GM12878 (cell line): ENCODE measurements at regions not wholly inside any gene's neighbourhood (a gene's known extent, or its start where the extent isn't known, plus 50 kb on each side); places are given as distances from the start of the nearest gene placed in this dataset.

Source experiments
- ATAC-seq: fragments of 200-7000 bp; cut with Tn5 transposase; 3 replicates; pipeline ENCODE4 v1.9.1; 2020; ENCODE audit warnings: mild to moderate bottlenecking, moderate library complexity
- BruUV-seq: library from RNA; stranded (reverse); fragments of 400-500 nt; replicated peaks from 2 replicates; lab custom pipeline; 2021; lab: Mats Ljungman, UMichigan
- CTCF ChIA-PET: fragments of 300-600 bp; sonication (Branson Sonifier 250); formaldehyde crosslinking; extraction: SDS; loops from one replicate; lab custom pipeline; 2021; ENCODE audit warnings: inconsistent platforms; lab: Yijun Ruan, JAX
- POLR2A ChIA-PET: fragments of 350-600 bp; formaldehyde crosslinking; extraction: SDS; loops from one replicate; lab custom pipeline; 2021; ENCODE audit warnings: inconsistent platforms; lab: Charles Lee
- RAD21 ChIA-PET: fragments of 300-600 bp; sonication (Branson Sonifier 250); formaldehyde crosslinking; loops from one replicate; lab custom pipeline; 2023; ENCODE audit warnings: antibody characterized with exemption; ENCODE audit not compliant: unreplicated experiment; lab: Charles Lee
- SMC1A ChIA-PET: fragments of 300-600 bp; sonication (Branson Sonifier 250); formaldehyde crosslinking; loops from one replicate; lab custom pipeline; 2023; ENCODE audit not compliant: unreplicated experiment, uncharacterized antibody; lab: Charles Lee
- DNase-seq: peaks from one replicate; pipeline ENCODE4 v3.0.0-alpha.2; 2011; ENCODE audit warnings: low read depth, low spot score
- FAIRE-seq: peaks from 3 replicates; lab custom pipeline; 2011; peaks lifted over from hg19 to GRCh38; lab: Jason Lieb, UNC
- H2AFZ ChIP-seq: 2 replicates; pipeline ENCODE4 v1.6.0; 2011; ENCODE audit warnings: low read depth, low read length, control low read depth; ENCODE audit not compliant: control insufficient read depth
- H3K27ac ChIP-seq: 2 replicates; pipeline ENCODE4 v1.5.1; 2011; ENCODE audit warnings: control low read depth; ENCODE audit not compliant: control insufficient read depth, insufficient read depth
- H3K27me3 ChIP-seq, 2 experiments: replicated peaks in 1 of 2; 2 replicates each; pipeline versions ENCODE4 v1.6.0 to v1.6.1; 2011; ENCODE audit warnings: low read length in 1 of 2; ENCODE audit not compliant: control insufficient read depth in 2 of 2, insufficient read depth in 2 of 2
- H3K36me3 ChIP-seq, 2 experiments: 2 replicates each; pipeline ENCODE4 v1.5.1; 2011; ENCODE audit warnings: low read length in 1 of 2; ENCODE audit not compliant: control insufficient read depth in 2 of 2, insufficient read depth in 2 of 2
- H3K4me1 ChIP-seq: 2 replicates; pipeline ENCODE4 v1.6.1; 2011; ENCODE audit warnings: mild to moderate bottlenecking, low read length, moderate library complexity, mixed read lengths; ENCODE audit not compliant: control insufficient read depth, insufficient read depth
- H3K4me2 ChIP-seq: 2 replicates; pipeline ENCODE4 v1.6.0; 2011; ENCODE audit warnings: control low read depth; ENCODE audit not compliant: control insufficient read depth, insufficient read depth
- H3K4me3 ChIP-seq: fragments of 200-600 bp; sonication (generic); 2 replicates; pipeline ENCODE4 v1.5.1; 2016
- H3K79me2 ChIP-seq: 2 replicates; pipeline ENCODE4 v1.6.0; 2011; ENCODE audit warnings: low read length; ENCODE audit not compliant: control insufficient read depth, insufficient read depth
- H3K9ac ChIP-seq: 2 replicates; pipeline ENCODE4 v1.8.0; 2011; ENCODE audit warnings: low read length, control low read depth, mixed read lengths; ENCODE audit not compliant: control insufficient read depth, insufficient read depth
- H3K9me3 ChIP-seq: replicated peaks from 3 replicates; pipeline ENCODE4 v1.5.1; 2011; ENCODE audit warnings: mild to moderate bottlenecking, low read length; ENCODE audit not compliant: control insufficient read depth, insufficient read depth
- H4K20me1 ChIP-seq: 2 replicates; pipeline ENCODE4 v1.6.0; 2011; ENCODE audit not compliant: control insufficient read depth, insufficient read depth
- BHLHE40 ChIP-seq, 2 experiments: fragments of 450-650 bp in 1 of 2; IDR thresholded peaks; 2 replicates each; pipeline ENCODE4 v1.6.1; 2011 to 2017; ENCODE audit warnings: low read depth in 2 of 2, borderline replicate concordance in 1 of 2, improper control_type of control experiment in 1 of 2, low read length in 1 of 2, mild to moderate bottlenecking in 1 of 2
- IKZF1 ChIP-seq: fragments of 450-650 bp; conservative IDR thresholded peaks from 2 replicates; pipeline ENCODE4 v1.6.1; 2017; ENCODE audit warnings: antibody characterized with exemption, mild to moderate bottlenecking
- IKZF2 ChIP-seq, 2 experiments: fragments of 450-650 bp; IDR thresholded peaks; 2 replicates each; pipeline ENCODE4 v1.6.1; 2017; ENCODE audit warnings: mild to moderate bottlenecking in 2 of 2, moderate library complexity in 2 of 2
- MEF2B ChIP-seq: fragments of 450-650 bp; IDR thresholded peaks from 2 replicates; pipeline ENCODE4 v1.6.1; 2018; ENCODE audit warnings: mild to moderate bottlenecking, moderate library complexity; ENCODE audit not compliant: partially characterized antibody, poor library complexity, severe bottlenecking
- NR2F1 ChIP-seq: fragments of 450-650 bp; conservative IDR thresholded peaks from 2 replicates; pipeline ENCODE4 v1.6.1; 2017; ENCODE audit warnings: mild to moderate bottlenecking
- RFX5 ChIP-seq: IDR thresholded peaks from 2 replicates; pipeline ENCODE4 v1.6.1; 2011; ENCODE audit warnings: low read depth, low read length, improper control_type of control experiment
- RUNX3 ChIP-seq: IDR thresholded peaks from 2 replicates; pipeline ENCODE4 v1.6.1; 2012; ENCODE audit warnings: low read length, inconsistent platforms
- ZBED1 ChIP-seq: IDR thresholded peaks from 2 replicates; pipeline ENCODE4 v1.6.1; 2016; ENCODE audit warnings: borderline replicate concordance
- WGBS: methylation state at CpG from one replicate; pipeline ENCODE4 v1.1.6; 2016; ENCODE audit warnings: low lambda C conversion rate; ENCODE audit not compliant: insufficient replicate concordance, insufficient coverage; ENCODE audit errors: missing lambda C conversion rate; 5-methylcytosine and 5-hydroxymethylcytosine counted together
- in situ Hi-C: fragments of 300-500 bp; cut with MboI; formaldehyde crosslinking; loops from 9 replicates; pipeline ENCODE4 v1.14.3; 2018; ENCODE audit warnings: mixed read lengths
- intact Hi-C: fragments of 100-400 bp; cut with micrococcal nuclease; formaldehyde crosslinking; loops from one replicate; pipeline ENCODE4 v1.14.2; 2022; ENCODE audit not compliant: unreplicated experiment
- TF ChIP-seq, protein P1 (sequence below): fragments of 450-650 bp; IDR thresholded peaks from 2 replicates; pipeline ENCODE4 v1.6.1; 2014; ENCODE audit warnings: mild to moderate bottlenecking
- TF ChIP-seq, protein P2 (sequence below): IDR thresholded peaks from 2 replicates; pipeline ENCODE4 v1.6.1; 2012; ENCODE audit warnings: improper control_type of control experiment, low read depth, low read length; ENCODE audit not compliant: insufficient replicate concordance
- TF ChIP-seq, protein P3 (sequence below): fragments of 450-650 bp; IDR thresholded peaks from 2 replicates; pipeline ENCODE4 v1.6.1; 2017; ENCODE audit warnings: mild to moderate bottlenecking, moderate library complexity

DNA sequence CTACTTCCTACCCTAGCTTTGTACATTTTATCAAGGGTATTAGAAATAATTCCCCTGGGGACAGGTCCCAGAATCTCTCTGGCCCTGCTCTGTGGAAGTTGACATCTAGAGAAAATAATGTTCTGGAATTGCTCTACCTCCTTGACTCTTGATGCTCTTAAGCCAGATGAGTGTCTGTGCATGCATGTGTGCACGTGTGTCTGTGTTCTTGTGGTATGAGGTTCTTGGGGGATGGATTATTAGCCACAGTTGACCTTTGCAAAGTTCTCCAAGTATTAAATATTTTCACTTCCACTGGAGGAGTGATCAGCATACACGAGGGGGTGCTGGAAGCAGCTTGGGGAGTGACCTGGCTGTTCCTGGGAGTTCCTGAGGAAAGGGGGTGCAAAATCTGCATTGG is 61.2 kb upstream of the PELI1 start:
- DNase-seq (no peak), FAIRE-seq (no peak), ATAC-seq (peak; percentile 3; the same call in 2 of the 3 replicates)
- Histone ChIP-seq H2AFZ (no peak overlapping the region; the same call in 1 of the 2 replicates), H3K9ac (no peak overlapping the region), H3K27ac (peak overlapping the region; percentile 75), H3K36me3 (no peaks in the 10 kb centered on the region), H3K4me3 (no peak overlapping the region), H3K4me1 (peaks cover 50% of the 10 kb centered on the region), H3K79me2 (no peaks in the 10 kb centered on the region), H3K27me3 (no peaks in the 10 kb centered on the region), H3K9me3 (no peaks in the 10 kb centered on the region), H4K20me1 (no peaks in the 10 kb centered on the region), H3K4me2 (no peak overlapping the region)
- TF ChIP-seq IKZF2 (IDR thresholded peaks at IDR 0.05) = peak; percentile 13 to 48; a peak in 2 of 4 replicates
- TF ChIP-seq, protein P1, sequence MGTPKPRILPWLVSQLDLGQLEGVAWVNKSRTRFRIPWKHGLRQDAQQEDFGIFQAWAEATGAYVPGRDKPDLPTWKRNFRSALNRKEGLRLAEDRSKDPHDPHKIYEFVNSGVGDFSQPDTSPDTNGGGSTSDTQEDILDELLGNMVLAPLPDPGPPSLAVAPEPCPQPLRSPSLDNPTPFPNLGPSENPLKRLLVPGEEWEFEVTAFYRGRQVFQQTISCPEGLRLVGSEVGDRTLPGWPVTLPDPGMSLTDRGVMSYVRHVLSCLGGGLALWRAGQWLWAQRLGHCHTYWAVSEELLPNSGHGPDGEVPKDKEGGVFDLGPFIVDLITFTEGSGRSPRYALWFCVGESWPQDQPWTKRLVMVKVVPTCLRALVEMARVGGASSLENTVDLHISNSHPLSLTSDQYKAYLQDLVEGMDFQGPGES = no peak
- TF ChIP-seq RUNX3 = peak; percentile 73
- peak; percentile 48; the same call in 1 of the 2 replicates for TF ChIP-seq NR2F1
- 0 out of 2 replicates have a peak, but pooled peaks have one; percentile 43 for TF ChIP-seq IKZF1
- TF ChIP-seq BHLHE40 (IDR thresholded peaks at IDR 0.05; ENCODE audit: borderline replicate concordance in 1 of 2, low read depth in 2 of 2, low read length in 1 of 2) = peak; percentile 88 to 90
- TF ChIP-seq, protein P2, sequence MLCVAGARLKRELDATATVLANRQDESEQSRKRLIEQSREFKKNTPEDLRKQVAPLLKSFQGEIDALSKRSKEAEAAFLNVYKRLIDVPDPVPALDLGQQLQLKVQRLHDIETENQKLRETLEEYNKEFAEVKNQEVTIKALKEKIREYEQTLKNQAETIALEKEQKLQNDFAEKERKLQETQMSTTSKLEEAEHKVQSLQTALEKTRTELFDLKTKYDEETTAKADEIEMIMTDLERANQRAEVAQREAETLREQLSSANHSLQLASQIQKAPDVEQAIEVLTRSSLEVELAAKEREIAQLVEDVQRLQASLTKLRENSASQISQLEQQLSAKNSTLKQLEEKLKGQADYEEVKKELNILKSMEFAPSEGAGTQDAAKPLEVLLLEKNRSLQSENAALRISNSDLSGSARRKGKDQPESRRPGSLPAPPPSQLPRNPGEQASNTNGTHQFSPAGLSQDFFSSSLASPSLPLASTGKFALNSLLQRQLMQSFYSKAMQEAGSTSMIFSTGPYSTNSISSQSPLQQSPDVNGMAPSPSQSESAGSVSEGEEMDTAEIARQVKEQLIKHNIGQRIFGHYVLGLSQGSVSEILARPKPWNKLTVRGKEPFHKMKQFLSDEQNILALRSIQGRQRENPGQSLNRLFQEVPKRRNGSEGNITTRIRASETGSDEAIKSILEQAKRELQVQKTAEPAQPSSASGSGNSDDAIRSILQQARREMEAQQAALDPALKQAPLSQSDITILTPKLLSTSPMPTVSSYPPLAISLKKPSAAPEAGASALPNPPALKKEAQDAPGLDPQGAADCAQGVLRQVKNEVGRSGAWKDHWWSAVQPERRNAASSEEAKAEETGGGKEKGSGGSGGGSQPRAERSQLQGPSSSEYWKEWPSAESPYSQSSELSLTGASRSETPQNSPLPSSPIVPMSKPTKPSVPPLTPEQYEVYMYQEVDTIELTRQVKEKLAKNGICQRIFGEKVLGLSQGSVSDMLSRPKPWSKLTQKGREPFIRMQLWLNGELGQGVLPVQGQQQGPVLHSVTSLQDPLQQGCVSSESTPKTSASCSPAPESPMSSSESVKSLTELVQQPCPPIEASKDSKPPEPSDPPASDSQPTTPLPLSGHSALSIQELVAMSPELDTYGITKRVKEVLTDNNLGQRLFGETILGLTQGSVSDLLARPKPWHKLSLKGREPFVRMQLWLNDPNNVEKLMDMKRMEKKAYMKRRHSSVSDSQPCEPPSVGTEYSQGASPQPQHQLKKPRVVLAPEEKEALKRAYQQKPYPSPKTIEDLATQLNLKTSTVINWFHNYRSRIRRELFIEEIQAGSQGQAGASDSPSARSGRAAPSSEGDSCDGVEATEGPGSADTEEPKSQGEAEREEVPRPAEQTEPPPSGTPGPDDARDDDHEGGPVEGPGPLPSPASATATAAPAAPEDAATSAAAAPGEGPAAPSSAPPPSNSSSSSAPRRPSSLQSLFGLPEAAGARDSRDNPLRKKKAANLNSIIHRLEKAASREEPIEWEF = peak; percentile 42
- TF ChIP-seq MEF2B = peak; percentile 85
- TF ChIP-seq, protein P3, sequence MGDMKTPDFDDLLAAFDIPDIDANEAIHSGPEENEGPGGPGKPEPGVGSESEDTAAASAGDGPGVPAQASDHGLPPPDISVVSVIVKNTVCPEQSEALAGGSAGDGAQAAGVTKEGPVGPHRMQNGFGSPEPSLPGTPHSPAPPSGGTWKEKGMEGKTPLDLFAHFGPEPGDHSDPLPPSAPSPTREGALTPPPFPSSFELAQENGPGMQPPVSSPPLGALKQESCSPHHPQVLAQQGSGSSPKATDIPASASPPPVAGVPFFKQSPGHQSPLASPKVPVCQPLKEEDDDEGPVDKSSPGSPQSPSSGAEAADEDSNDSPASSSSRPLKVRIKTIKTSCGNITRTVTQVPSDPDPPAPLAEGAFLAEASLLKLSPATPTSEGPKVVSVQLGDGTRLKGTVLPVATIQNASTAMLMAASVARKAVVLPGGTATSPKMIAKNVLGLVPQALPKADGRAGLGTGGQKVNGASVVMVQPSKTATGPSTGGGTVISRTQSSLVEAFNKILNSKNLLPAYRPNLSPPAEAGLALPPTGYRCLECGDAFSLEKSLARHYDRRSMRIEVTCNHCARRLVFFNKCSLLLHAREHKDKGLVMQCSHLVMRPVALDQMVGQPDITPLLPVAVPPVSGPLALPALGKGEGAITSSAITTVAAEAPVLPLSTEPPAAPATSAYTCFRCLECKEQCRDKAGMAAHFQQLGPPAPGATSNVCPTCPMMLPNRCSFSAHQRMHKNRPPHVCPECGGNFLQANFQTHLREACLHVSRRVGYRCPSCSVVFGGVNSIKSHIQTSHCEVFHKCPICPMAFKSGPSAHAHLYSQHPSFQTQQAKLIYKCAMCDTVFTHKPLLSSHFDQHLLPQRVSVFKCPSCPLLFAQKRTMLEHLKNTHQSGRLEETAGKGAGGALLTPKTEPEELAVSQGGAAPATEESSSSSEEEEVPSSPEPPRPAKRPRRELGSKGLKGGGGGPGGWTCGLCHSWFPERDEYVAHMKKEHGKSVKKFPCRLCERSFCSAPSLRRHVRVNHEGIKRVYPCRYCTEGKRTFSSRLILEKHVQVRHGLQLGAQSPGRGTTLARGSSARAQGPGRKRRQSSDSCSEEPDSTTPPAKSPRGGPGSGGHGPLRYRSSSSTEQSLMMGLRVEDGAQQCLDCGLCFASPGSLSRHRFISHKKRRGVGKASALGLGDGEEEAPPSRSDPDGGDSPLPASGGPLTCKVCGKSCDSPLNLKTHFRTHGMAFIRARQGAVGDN = 0 out of 2 replicates have a peak, but pooled peaks have one; percentile 39
- TF ChIP-seq ZBED1 = no peak
- TF ChIP-seq RFX5 = no peak
- no TSS peak for BruUV-seq
- ChIA-PET RAD21 (interaction anchor here (1.0 to 6.3 kb wide), 21 partner anchors 7 to 122 kb away, joined by 3 to 93 read pairs (median 8); no protein-coding TSS in a partner anchor), CTCF (interaction anchor here (0.7 to 3.4 kb wide), 10 partner anchors 10 to 156 kb away, joined by 3 to 24 read pairs (median 4); no protein-coding TSS in a partner anchor), SMC1A (interaction anchor here (0.7 to 7.4 kb wide), 23 partner anchors 11 to 156 kb away, joined by 3 to 110 read pairs (median 6); no protein-coding TSS in a partner anchor), POLR2A (interaction anchor here (0.6 to 4.0 kb wide), 11 partner anchors 11 to 123 kb away, joined by 3 to 59 read pairs (median 7); no protein-coding TSS in a partner anchor)
- in situ Hi-C loops = no loop called here
- intact Hi-C loops = loop anchor here (2.0 kb wide), 2 partner anchors 63 to 121 kb away; no protein-coding TSS in a partner anchor
- 65% methylated on average over 2 of the region's 2 CpGs for WGBS
